Spleen (tissue), 7 donors: ENCODE measurements at regions not wholly inside any gene's neighbourhood (a gene's known extent, or its start where the extent isn't known, plus 50 kb on each side); places are given as distances from the start of the nearest gene placed in this dataset.

Experiments used
- CTCF ChIP-seq, 11 experiments: fragments of 200-600 bp in 7 of 11; fragments of 450-650 bp in 4 of 11; sonication (generic) in 4 of 11; IDR thresholded peaks in 8 of 11; conservative IDR thresholded peaks in 3 of 11; 1 replicate in 7 of 11; 2 replicates in 4 of 11; pipeline versions ENCODE4 v1.4.0 to v1.8.0; 2016 to 2021; ENCODE audit warnings: antibody characterized with exemption in 11 of 11, inconsistent platforms in 4 of 11, mild to moderate bottlenecking in 1 of 11
- POLR2A ChIP-seq, 3 donors: fragments of 450-650 bp; IDR thresholded peaks; one replicate each; pipeline ENCODE4 v1.5.1; 2017; ENCODE audit warnings: antibody characterized with exemption in 3 of 3, mild to moderate bottlenecking in 1 of 3
- POLR2AphosphoS5 ChIP-seq, 3 donors: sonication (generic); formaldehyde crosslinking; IDR thresholded peaks; one replicate each; pipeline ENCODE4 v1.5.1; 2017; ENCODE audit warnings: antibody characterized with exemption in 3 of 3
- donor health status: DM: no; HTN: no; CAD: no; lungs with moderate emphysema.
- donor health status: DM: no; HTN: no; CAD: no.
- donor health status: DM: no; HTN: no; CAD: no.

GRCh38 chr6:69578361-69578890 lies 218.4 kb downstream of the LMBRD1 start:
- TF ChIP-seq CTCF (IDR thresholded peaks at IDR 0.05 in 8 of 11, conservative IDR thresholded peaks at IDR 0.05 in 3 of 11) (no peak), POLR2AphosphoS5 (IDR thresholded peaks at IDR 0.05) (no peak), POLR2A (IDR thresholded peaks at IDR 0.05) (no peak)
